Gastroesophageal sphincter (tissue), 4 donors: ENCODE measurements at regions not wholly inside any gene's neighbourhood (a gene's known extent, or its start where the extent isn't known, plus 50 kb on each side); places are given as distances from the start of the nearest gene placed in this dataset.

Source experiments
- ATAC-seq: fragments of 150-250 bp; one replicate; pipeline ENCODE4 v1.9.1; 2016; ENCODE audit warnings: mild to moderate bottlenecking, moderate library complexity
- H3K27ac ChIP-seq, 4 donors: fragments of 200-600 bp; sonication (generic) in 3 of 4; 1 replicate in 3 of 4; 2 replicates in 1 of 4; pipeline ENCODE4 v1.5.1; 2016 to 2019
- H3K27me3 ChIP-seq: fragments of 200-600 bp; sonication (generic); one replicate; pipeline ENCODE4 v1.5.1; 2019
- H3K36me3 ChIP-seq, 2 donors: fragments of 200-600 bp; sonication (generic); one replicate each; pipeline ENCODE4 v1.5.1; 2019; ENCODE audit warnings: control low read depth in 1 of 2
- H3K4me1 ChIP-seq, 3 donors: fragments of 200-600 bp; sonication (generic); 1 replicate in 2 of 3; 2 replicates in 1 of 3; pipeline ENCODE4 v1.5.1; 2016 to 2019; ENCODE audit warnings: control low read depth in 2 of 3
- H3K4me3 ChIP-seq, 2 donors: fragments of 200-600 bp; sonication (generic); one replicate each; pipeline ENCODE4 v1.5.1; 2019; ENCODE audit warnings: mild to moderate bottlenecking in 1 of 2, moderate library complexity in 1 of 2
- H3K9me3 ChIP-seq, 3 donors: fragments of 200-600 bp; sonication (generic); one replicate each; pipeline ENCODE4 v1.5.1; 2017 to 2019; ENCODE audit warnings: control low read depth in 2 of 3
- EP300 ChIP-seq: sonication (generic); formaldehyde crosslinking; IDR thresholded peaks from one replicate; pipeline ENCODE4 v1.6.1; 2017; ENCODE audit warnings: antibody characterized with exemption, mild to moderate bottlenecking
- POLR2A ChIP-seq, 2 donors: fragments of 450-650 bp; IDR thresholded peaks; one replicate each; pipeline ENCODE4 v1.6.1; 2017; ENCODE audit warnings: antibody characterized with exemption in 2 of 2, mild to moderate bottlenecking in 2 of 2, moderate library complexity in 1 of 2
- POLR2AphosphoS5 ChIP-seq: sonication (generic); formaldehyde crosslinking; IDR thresholded peaks from one replicate; pipeline ENCODE4 v1.6.1; 2017; ENCODE audit warnings: antibody characterized with exemption
- WGBS, 2 donors: methylation state at CpG; one replicate each; pipeline ENCODE4 v1.1.5; 2018; ENCODE audit warnings: low coverage in 1 of 2; 5-methylcytosine and 5-hydroxymethylcytosine counted together
- TF ChIP-seq, protein P1 (sequence below), 4 experiments: fragments of 200-600 bp in 2 of 4; fragments of 450-650 bp in 2 of 4; sonication (generic) in 1 of 4; IDR thresholded peaks; one replicate each; pipeline ENCODE4 v1.5.1; 2017 to 2019; ENCODE audit warnings: antibody characterized with exemption in 4 of 4, mild to moderate bottlenecking in 2 of 4, moderate library complexity in 2 of 4

DNA sequence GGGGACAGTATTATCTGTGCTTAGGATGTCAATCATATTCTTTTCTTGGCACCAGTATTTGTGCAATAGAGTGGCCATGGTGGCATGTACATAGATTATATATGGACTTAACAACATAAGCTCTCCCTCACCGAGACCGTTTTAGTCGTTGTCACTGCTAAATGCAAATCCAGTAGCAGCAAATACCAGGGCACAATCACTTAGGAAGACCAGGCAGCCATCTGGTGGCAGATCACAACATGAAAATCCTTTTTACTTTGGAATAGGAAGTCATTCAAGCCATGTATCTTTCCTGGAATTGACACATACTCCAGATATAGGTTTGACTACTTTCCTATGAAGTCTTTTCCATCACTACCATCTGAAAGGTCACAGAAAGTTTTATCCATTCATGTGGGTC, 53.2 kb upstream of the C1orf87 start:
- TF ChIP-seq POLR2AphosphoS5 (no peak), POLR2A (IDR thresholded peaks at IDR 0.05) (no peak), EP300 (no peak)
- TF ChIP-seq, protein P1, sequence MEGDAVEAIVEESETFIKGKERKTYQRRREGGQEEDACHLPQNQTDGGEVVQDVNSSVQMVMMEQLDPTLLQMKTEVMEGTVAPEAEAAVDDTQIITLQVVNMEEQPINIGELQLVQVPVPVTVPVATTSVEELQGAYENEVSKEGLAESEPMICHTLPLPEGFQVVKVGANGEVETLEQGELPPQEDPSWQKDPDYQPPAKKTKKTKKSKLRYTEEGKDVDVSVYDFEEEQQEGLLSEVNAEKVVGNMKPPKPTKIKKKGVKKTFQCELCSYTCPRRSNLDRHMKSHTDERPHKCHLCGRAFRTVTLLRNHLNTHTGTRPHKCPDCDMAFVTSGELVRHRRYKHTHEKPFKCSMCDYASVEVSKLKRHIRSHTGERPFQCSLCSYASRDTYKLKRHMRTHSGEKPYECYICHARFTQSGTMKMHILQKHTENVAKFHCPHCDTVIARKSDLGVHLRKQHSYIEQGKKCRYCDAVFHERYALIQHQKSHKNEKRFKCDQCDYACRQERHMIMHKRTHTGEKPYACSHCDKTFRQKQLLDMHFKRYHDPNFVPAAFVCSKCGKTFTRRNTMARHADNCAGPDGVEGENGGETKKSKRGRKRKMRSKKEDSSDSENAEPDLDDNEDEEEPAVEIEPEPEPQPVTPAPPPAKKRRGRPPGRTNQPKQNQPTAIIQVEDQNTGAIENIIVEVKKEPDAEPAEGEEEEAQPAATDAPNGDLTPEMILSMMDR (IDR thresholded peaks at IDR 0.05), result no peak
- ATAC-seq, result no peak
- 66 to 86% methylated on average over 3 of the region's 3 CpGs for WGBS, 2 donors

More for the DNA sequence above, 53.2 kb upstream of the C1orf87 start:
- no peaks in the 10 kb centered on the region for H3K9me3 ChIP-seq
- H3K36me3 ChIP-seq, result no peaks in the 10 kb centered on the region
- no peaks in the 10 kb centered on the region for H3K27me3 ChIP-seq
- H3K4me3 ChIP-seq, result no peak overlapping the region
- no peaks in the 10 kb centered on the region for H3K4me1 ChIP-seq
- H3K27ac ChIP-seq, result no peak overlapping the region
